GM18861 (cell line): ENCODE measurements at regions not wholly inside any gene's neighbourhood (a gene's known extent, or its start where the extent isn't known, plus 50 kb on each side); places are given as distances from the start of the nearest gene placed in this dataset.
"Not testable (repeated sequence)": the region's sequence is repeated elsewhere in the genome, so short reads cannot be mapped to it uniquely, and the experiment has no call there.

Experiments
- ATAC-seq: cut with Tn5 transposase; IDR thresholded peaks from one replicate; pipeline ENCODE4 v1.9.1; 2021; ENCODE audit not compliant: unreplicated experiment

- ATAC-seq = no peak
Measured at GRCh38 chr18:53935803-53936202, 288.7 kb downstream of the MBD2 start.

- no peak for ATAC-seq
Measured at GRCh38 chr18:53935399-53935798, 289.1 kb downstream of the MBD2 start.

GRCh38 chr18:53920312-53921075, 304.0 kb downstream of the MBD2 start:
- no peak for ATAC-seq

GRCh38 chr18:53918091-53918490, 306.4 kb downstream of the MBD2 start:
- ATAC-seq = no peak

GRCh38 chr18:53911200-53911599, 313.3 kb downstream of the MBD2 start:
- no peak for ATAC-seq

GRCh38 chr18:53909668-53910067, 314.8 kb downstream of the MBD2 start:
- ATAC-seq = peak; percentile 65

- no peak for ATAC-seq
Measured at GRCh38 chr18:53907921-53908320, 316.5 kb downstream of the MBD2 start.

GRCh38 chr18:53906681-53907080, 317.8 kb downstream of the MBD2 start:
- no peak for ATAC-seq

- ATAC-seq = no peak
Measured at GRCh38 chr18:53894675-53895442, 329.6 kb downstream of the MBD2 start.

- ATAC-seq = no peak
Measured at GRCh38 chr18:53887447-53887846, 337.0 kb downstream of the MBD2 start.

GRCh38 chr18:53886058-53886457, 338.4 kb downstream of the MBD2 start:
- no peak for ATAC-seq

- no peak for ATAC-seq
Measured at GRCh38 chr18:53883771-53884170, 340.7 kb downstream of the MBD2 start.

- no peak for ATAC-seq
Measured at GRCh38 chr18:53874103-53874502, 350.4 kb downstream of the MBD2 start.

GRCh38 chr18:53864770-53865169, 359.7 kb downstream of the MBD2 start:
- no peak for ATAC-seq

GRCh38 chr18:53862921-53863320, 361.5 kb downstream of the MBD2 start:
- no peak for ATAC-seq

GRCh38 chr18:53861185-53861584, 363.3 kb downstream of the MBD2 start:
- no peak for ATAC-seq

- ATAC-seq = no peak
Measured at GRCh38 chr18:53859764-53860163, 364.7 kb downstream of the MBD2 start.

GRCh38 chr18:53850902-53851301, 373.6 kb downstream of the MBD2 start:
- no peak for ATAC-seq

- ATAC-seq = no peak
Measured at GRCh38 chr18:53843763-53844162, 380.7 kb downstream of the MBD2 start.

GRCh38 chr18:53843113-53843760, 381.2 kb downstream of the MBD2 start:
- no peak for ATAC-seq

- no peak for ATAC-seq
Measured at GRCh38 chr18:53838746-53839145, 385.7 kb downstream of the MBD2 start.

GRCh38 chr18:53821141-53821540, 403.3 kb downstream of the MBD2 start:
- not testable (repeated sequence) for ATAC-seq
